GM12874 (cell line): ENCODE measurements at regions not wholly inside any gene's neighbourhood (a gene's known extent, or its start where the extent isn't known, plus 50 kb on each side); places are given as distances from the start of the nearest gene placed in this dataset.

ENCODE experiments used
- CTCF ChIP-seq: IDR thresholded peaks from 2 replicates; pipeline ENCODE4 v1.5.1; 2011; ENCODE audit warnings: low read depth, mild to moderate bottlenecking, control low read depth, low read length, moderate library complexity; ENCODE audit not compliant: insufficient read depth

- no peak for TF ChIP-seq CTCF
These were observed 1536.8 kb downstream of the KCNT2 start for GRCh38 chr1:195071461-195071860.

DNA sequence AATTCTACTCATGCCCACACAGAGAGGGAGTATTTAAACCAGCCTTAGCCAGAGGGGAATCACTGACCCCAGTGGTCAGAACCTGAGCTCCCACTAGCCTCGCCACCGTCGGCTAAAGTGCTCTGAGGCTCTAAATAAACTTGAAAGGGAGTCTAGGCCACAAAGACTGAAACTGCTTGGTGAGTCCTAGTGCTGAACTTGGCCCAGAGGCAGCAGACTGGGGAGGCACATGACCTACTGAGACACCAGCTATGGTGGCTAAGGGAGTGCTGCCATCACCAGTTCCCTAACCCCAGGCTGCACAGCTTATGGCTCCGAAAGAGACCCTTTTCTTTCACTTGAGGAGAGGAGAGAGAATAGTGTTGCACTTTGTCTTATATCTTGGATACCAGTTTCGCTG lies 1542.8 kb downstream of the KCNT2 start:
- no peak for TF ChIP-seq CTCF

DNA sequence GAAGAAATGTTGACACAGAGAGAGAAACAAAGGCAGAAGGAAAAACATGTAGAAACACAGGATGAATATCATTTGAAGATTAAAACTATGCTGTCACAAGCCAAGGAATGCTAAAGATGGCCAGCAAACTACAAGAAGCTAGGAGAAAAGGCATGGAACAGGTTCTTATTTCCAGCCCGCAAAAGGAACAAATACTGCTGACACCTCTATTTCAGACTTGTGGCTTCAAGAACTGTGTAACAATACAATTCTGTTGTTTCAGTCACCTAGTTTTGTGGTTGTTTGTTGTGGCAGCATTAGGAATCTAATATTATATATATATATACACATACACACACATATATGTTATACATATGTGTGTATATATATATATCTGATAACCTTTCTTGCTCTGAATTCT lies 1543.9 kb downstream of the KCNT2 start:
- TF ChIP-seq CTCF, result no peak

GRCh38 chr1:195054217-195054687 lies 1554.0 kb downstream of the KCNT2 start:
- no peak for TF ChIP-seq CTCF

DNA sequence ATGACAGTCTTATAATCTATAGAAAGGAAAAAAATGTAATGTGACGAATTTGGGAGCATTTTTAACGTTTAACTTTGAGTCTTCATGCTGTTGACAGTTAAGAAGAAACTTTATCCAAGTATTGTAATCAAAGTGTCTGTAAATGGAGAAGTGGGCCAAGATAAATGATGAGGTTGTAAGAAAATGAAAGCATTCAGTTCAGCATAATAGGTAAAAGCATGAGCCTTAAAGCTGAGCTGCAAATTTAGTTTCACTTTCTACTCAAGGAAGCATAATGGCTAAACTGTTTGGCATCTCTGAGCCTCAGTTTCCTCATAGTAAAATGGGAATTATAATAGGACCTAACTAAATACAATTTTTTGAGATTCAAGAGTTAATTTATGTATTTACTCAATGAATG lies 1554.8 kb downstream of the KCNT2 start:
- TF ChIP-seq CTCF, result no peak

GRCh38 chr1:195047772-195048171 lies 1560.5 kb downstream of the KCNT2 start:
- TF ChIP-seq CTCF, result no peak

GRCh38 chr1:195045072-195045471 lies 1563.2 kb downstream of the KCNT2 start:
- no peak for TF ChIP-seq CTCF

- no peak for TF ChIP-seq CTCF
These were observed 1577.4 kb downstream of the KCNT2 start for GRCh38 chr1:195030793-195031192.
